ENCODE measurements at regions not wholly inside any gene's neighbourhood (a gene's known extent, or its start where the extent isn't known, plus 50 kb on each side); places are given as distances from the start of the nearest gene placed in this dataset.

GRCh38 chr16:79664407-79664806 lies 63.9 kb upstream of the MAF start:
- CTCF ChIA-PET, result no interaction called here

GRCh38 chr16:79662669-79663313 lies 62.3 kb upstream of the MAF start:
- Mint-ChIP-seq H3K9me3 (ENCODE audit: insufficient read depth) (no peaks in the 10 kb centered on the region), H3K4me1 (ENCODE audit: low read depth) (no peaks in the 10 kb centered on the region), H3K36me3 (ENCODE audit: low read depth) (no peaks in the 10 kb centered on the region), H3K4me3 (no peak overlapping the region), H3K27ac (no peak overlapping the region), H3K27me3 (ENCODE audit: low read depth) (peaks cover 8% of the 10 kb centered on the region)
- no peak for ATAC-seq
- POLR2A ChIA-PET, result no interaction called here
- CTCF ChIA-PET, result no interaction called here
- DNase-seq, result no peak

More at GRCh38 chr16:79664407-79664806, 63.9 kb upstream of the MAF start:
- Mint-ChIP-seq H3K27ac (no peak overlapping the region), H3K36me3 (ENCODE audit: low read depth) (no peaks in the 10 kb centered on the region), H3K4me1 (ENCODE audit: low read depth) (no peaks in the 10 kb centered on the region), H3K4me3 (no peak overlapping the region), H3K9me3 (ENCODE audit: insufficient read depth) (peaks cover 6% of the 10 kb centered on the region), H3K27me3 (ENCODE audit: low read depth) (peaks cover 8% of the 10 kb centered on the region)
- no peak for ATAC-seq
- no peak for DNase-seq
- POLR2A ChIA-PET, result no interaction called here

GRCh38 chr16:79662122-79662521 lies 61.6 kb upstream of the MAF start:
- CTCF ChIA-PET, result no interaction called here

GRCh38 chr16:79661578-79661977 lies 61.0 kb upstream of the MAF start:
- H3K4me3 Mint-ChIP-seq, result no peak overlapping the region
- H3K27me3 Mint-ChIP-seq (ENCODE audit: low read depth), result peaks cover 8% of the 10 kb centered on the region
- ChIA-PET CTCF (no interaction called here), POLR2A (no interaction called here)
- ATAC-seq (no peak), DNase-seq (no peak)
- H3K9me3 Mint-ChIP-seq (ENCODE audit: insufficient read depth), result no peaks in the 10 kb centered on the region
- no peaks in the 10 kb centered on the region for H3K4me1 Mint-ChIP-seq (ENCODE audit: low read depth)
- H3K36me3 Mint-ChIP-seq (ENCODE audit: low read depth), result no peaks in the 10 kb centered on the region
- no peak overlapping the region for H3K27ac Mint-ChIP-seq

More at GRCh38 chr16:79662122-79662521, 61.6 kb upstream of the MAF start:
- H3K36me3 Mint-ChIP-seq (ENCODE audit: low read depth), result no peaks in the 10 kb centered on the region
- ATAC-seq (no peak), DNase-seq (no peak)
- peaks cover 8% of the 10 kb centered on the region for H3K27me3 Mint-ChIP-seq (ENCODE audit: low read depth)
- POLR2A ChIA-PET, result no interaction called here
- no peaks in the 10 kb centered on the region for H3K4me1 Mint-ChIP-seq (ENCODE audit: low read depth)
- no peak overlapping the region for H3K27ac Mint-ChIP-seq
- H3K4me3 Mint-ChIP-seq, result no peak overlapping the region
- no peaks in the 10 kb centered on the region for H3K9me3 Mint-ChIP-seq (ENCODE audit: insufficient read depth)

- POLR2A ChIA-PET, result no interaction called here
- peaks cover 6% of the 10 kb centered on the region for H3K27me3 Mint-ChIP-seq (ENCODE audit: low read depth)
- no peaks in the 10 kb centered on the region for H3K36me3 Mint-ChIP-seq (ENCODE audit: low read depth)
- H3K4me3 Mint-ChIP-seq, result no peak overlapping the region
- CTCF ChIA-PET, result no interaction called here
- no peaks in the 10 kb centered on the region for H3K4me1 Mint-ChIP-seq (ENCODE audit: low read depth)
- ATAC-seq, result no peak
- H3K27ac Mint-ChIP-seq, result no peak overlapping the region
- DNase-seq, result no peak
- H3K9me3 Mint-ChIP-seq (ENCODE audit: insufficient read depth), result no peaks in the 10 kb centered on the region
Observed at GRCh38 chr16:79659344-79659743, 58.8 kb upstream of the MAF start.

GRCh38 chr16:79658301-79659033 lies 57.9 kb upstream of the MAF start:
- no peak for DNase-seq
- Mint-ChIP-seq H3K4me3 (no peak overlapping the region), H3K9me3 (ENCODE audit: insufficient read depth) (no peaks in the 10 kb centered on the region), H3K36me3 (ENCODE audit: low read depth) (no peaks in the 10 kb centered on the region), H3K27me3 (ENCODE audit: low read depth) (peaks cover 3% of the 10 kb centered on the region), H3K27ac (no peak overlapping the region), H3K4me1 (ENCODE audit: low read depth) (no peaks in the 10 kb centered on the region)
- CTCF ChIA-PET, result no interaction called here
- ATAC-seq, result no peak
- POLR2A ChIA-PET, result no interaction called here

GRCh38 chr16:79656553-79657115 lies 56.1 kb upstream of the MAF start:
- POLR2A ChIA-PET, result no interaction called here
- H3K27ac Mint-ChIP-seq, result no peak overlapping the region
- DNase-seq (no peak), ATAC-seq (no peak)
- H3K4me3 Mint-ChIP-seq, result no peak overlapping the region
- no peaks in the 10 kb centered on the region for H3K4me1 Mint-ChIP-seq (ENCODE audit: low read depth)
- no peaks in the 10 kb centered on the region for H3K9me3 Mint-ChIP-seq (ENCODE audit: insufficient read depth)
- CTCF ChIA-PET, result no interaction called here
- H3K36me3 Mint-ChIP-seq (ENCODE audit: low read depth), result no peaks in the 10 kb centered on the region
- peaks cover 3% of the 10 kb centered on the region for H3K27me3 Mint-ChIP-seq (ENCODE audit: low read depth)

- ChIA-PET CTCF (no interaction called here), POLR2A (interaction anchor here (0.7 kb wide), 1 partner anchor 1209 kb away, joined by 5 read pairs; no protein-coding TSS in a partner anchor)
- H3K9me3 Mint-ChIP-seq (ENCODE audit: insufficient read depth), result no peaks in the 10 kb centered on the region
- H3K36me3 Mint-ChIP-seq (ENCODE audit: low read depth), result no peaks in the 10 kb centered on the region
- H3K4me1 Mint-ChIP-seq (ENCODE audit: low read depth), result no peaks in the 10 kb centered on the region
- no peak overlapping the region for H3K4me3 Mint-ChIP-seq
- DNase-seq, result no peak
- no peak overlapping the region for H3K27ac Mint-ChIP-seq
- H3K27me3 Mint-ChIP-seq (ENCODE audit: low read depth), result peaks cover 4% of the 10 kb centered on the region
- ATAC-seq, result no peak
Observed at GRCh38 chr16:79653373-79653891, 52.9 kb upstream of the MAF start.

- Mint-ChIP-seq H3K4me3 (no peak overlapping the region), H3K27ac (no peak overlapping the region), H3K4me1 (ENCODE audit: low read depth) (no peaks in the 10 kb centered on the region), H3K9me3 (ENCODE audit: insufficient read depth) (no peaks in the 10 kb centered on the region), H3K36me3 (ENCODE audit: low read depth) (no peaks in the 10 kb centered on the region), H3K27me3 (ENCODE audit: low read depth) (peaks cover 6% of the 10 kb centered on the region)
- no peak for ATAC-seq
- ChIA-PET POLR2A (no interaction called here), CTCF (no interaction called here)
- no peak for DNase-seq
Observed at GRCh38 chr16:79651363-79651762, 50.8 kb upstream of the MAF start.
